GM21723 (cell line): ENCODE measurements at regions not wholly inside any gene's neighbourhood (a gene's known extent, or its start where the extent isn't known, plus 50 kb on each side); places are given as distances from the start of the nearest gene placed in this dataset.

Source experiments
- ATAC-seq: cut with Tn5 transposase; IDR thresholded peaks from one replicate; pipeline ENCODE4 v1.9.1; 2021; ENCODE audit warnings: mild to moderate bottlenecking, moderate library complexity; ENCODE audit not compliant: unreplicated experiment

- ATAC-seq: no peak
Measured at GRCh38 chr4:77305766-77306165, 148.8 kb downstream of the CCNG2 start.

DNA sequence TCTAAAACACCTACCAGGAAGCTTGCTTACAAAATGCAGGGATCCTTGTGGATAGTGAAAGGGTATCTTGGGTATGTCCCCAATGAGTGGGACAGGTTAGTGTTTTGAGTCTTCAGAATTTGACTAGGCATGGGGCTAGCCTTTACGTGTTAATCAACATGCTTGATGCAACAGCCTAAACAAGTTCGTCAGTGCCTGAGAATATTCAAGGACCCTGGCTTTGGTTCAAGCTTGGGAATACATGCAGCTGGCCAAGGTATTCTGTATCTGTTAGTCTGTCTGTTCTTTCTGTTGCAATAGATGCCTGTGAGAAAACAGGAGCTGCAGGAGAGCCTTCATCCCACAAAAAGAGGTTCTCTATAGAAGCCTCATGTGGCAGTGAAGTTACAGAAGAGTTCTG, 149.5 kb downstream of the CCNG2 start:
- no peak for ATAC-seq

DNA sequence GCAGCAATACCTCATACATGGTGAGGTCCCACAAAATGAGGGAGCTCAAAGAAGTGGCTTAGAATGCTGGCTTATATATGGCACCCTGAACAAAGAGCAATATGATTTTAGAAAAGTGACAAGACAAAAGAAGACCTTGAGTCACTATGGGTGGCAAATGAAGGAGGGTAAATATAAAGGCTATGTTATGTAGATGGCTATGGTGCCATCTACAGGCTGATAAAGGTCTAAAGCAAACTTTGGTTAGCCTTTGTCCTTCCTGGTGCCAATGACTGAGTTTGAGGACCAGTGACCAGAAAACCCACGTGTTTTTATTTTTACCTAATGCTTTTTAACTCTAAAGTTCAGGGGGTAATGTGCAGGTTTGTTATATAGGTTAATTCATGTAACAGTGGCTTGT, 151.8 kb downstream of the CCNG2 start:
- peak; percentile 60 for ATAC-seq

- ATAC-seq: no peak
Measured at GRCh38 chr4:77309496-77309895, 152.5 kb downstream of the CCNG2 start.

GRCh38 chr4:77310931-77311330, 153.9 kb downstream of the CCNG2 start:
- ATAC-seq: no peak

GRCh38 chr4:77314697-77315096, 157.7 kb downstream of the CCNG2 start:
- no peak for ATAC-seq

- no peak for ATAC-seq
Measured at GRCh38 chr4:77327151-77327550, 170.1 kb downstream of the CCNG2 start.

GRCh38 chr4:77332696-77333270, 175.8 kb downstream of the CCNG2 start:
- no peak for ATAC-seq

DNA sequence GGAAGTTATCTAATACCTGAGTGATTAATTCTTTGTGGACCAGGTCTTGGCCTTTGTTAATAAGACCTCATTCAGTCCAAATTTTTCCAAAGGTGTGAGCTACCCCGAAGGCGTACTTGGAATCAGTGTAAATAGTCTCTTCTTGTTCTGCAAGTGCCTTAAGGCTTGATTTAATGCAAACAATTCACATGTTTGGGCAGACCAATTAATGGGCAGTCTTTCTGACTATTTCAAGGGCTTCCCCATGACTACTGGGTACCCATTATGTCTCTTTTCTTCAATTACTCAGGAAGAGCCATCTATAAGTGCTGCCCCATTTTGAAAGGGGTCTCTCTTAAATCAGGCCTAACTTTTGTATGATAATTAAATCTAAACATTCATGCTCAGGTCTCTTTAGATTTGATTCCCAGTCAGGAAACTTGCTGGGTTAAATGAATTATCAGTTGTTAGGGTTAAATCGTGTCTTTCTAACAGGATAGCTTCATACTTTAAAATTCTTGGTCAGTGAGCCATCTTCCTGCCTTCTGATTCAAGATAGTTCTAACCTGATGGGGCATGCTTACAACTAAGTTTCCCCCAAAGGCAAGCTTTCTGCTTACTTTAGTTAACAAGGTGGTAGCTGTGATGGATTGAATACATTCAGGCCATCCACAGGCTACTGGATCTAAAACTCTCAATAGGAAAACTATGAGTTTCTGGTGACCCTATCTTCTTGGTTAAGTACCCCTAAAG, 179.6 kb downstream of the CCNG2 start:
- ATAC-seq: no peak

GRCh38 chr4:77342170-77342810, 185.3 kb downstream of the CCNG2 start:
- no peak for ATAC-seq

- no peak for ATAC-seq
Measured at GRCh38 chr4:77344001-77344400, 187.0 kb downstream of the CCNG2 start.

DNA sequence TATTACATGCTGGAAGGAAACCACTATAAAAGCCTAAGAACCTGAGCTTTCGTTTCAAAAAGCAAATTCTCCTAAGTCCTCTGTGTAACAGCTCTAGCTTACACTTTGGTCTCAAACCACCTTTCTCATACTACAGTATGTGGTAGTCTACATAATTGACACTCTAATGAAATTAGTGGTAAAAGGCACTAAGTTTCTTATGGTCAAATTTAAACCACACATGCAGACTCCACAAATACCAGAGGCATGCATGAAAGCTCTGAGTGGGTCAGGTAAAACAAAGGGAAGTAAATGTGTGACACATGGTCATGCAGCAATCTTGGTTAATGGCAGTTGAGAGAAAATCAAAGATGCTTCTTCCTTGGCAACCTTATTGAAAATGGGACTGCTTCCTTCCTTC, 187.8 kb downstream of the CCNG2 start:
- no peak for ATAC-seq

- no peak for ATAC-seq
Measured at GRCh38 chr4:77347351-77347966, 190.5 kb downstream of the CCNG2 start.

- no peak for ATAC-seq
Measured at GRCh38 chr4:77348815-77349214, 191.8 kb downstream of the CCNG2 start.

DNA sequence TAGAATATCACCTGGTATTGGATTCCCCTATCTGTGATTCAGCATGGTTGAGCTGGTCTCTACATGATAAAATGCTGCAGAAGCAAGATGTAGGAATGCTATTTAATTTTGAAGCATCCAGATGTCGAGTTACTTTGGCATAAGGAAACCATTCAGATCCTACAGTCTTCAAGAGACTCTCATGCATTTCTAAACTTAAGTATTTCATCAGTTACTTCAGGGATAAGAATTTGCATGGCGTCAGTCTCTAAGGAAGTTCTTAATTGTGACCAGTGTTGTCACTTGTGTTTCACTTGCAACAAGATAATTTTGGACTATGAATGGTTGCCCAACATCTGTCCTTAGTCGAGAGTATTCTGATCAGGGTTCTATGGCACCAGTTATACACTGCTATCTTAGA, 192.4 kb downstream of the CCNG2 start:
- no peak for ATAC-seq

DNA sequence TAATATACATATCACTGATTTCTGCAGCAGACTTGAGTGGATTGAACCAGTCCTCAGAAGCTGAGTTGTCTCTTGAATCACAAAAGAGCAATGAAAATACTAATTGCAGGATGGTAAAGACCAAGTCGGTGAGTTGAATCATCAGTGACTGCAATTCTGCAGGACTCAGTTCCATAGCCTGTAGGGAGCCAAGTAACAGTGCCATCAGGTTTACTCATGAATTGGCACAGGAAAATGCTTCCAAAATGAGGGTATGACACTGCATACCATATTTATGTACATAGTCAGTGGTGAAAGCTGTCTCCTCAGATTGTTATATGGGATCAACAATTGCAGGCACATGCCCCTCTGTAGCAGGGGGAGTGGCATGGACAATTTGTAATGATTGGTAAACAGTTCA, 192.8 kb downstream of the CCNG2 start:
- no peak for ATAC-seq

DNA sequence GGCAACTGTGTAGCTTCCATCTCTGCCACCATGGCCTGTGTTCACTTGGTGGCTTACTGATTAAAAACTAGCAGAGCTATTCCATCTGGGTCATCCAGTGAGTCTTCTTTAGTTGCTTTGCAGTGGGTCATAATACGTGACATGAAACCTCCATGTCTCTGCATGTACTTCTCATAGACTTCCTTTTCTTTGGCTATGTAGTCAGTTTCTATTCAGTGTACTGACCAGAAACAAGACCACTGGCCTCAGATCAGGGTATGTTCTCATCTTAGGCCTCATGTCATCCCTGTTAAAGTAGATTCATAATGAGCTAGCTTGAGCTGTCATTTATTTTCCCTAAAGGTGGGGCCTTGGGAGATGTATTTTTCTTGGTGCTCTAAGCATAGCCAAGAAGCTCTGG, 195.2 kb downstream of the CCNG2 start:
- no peak for ATAC-seq

- ATAC-seq: peak; percentile 71
Measured at GRCh38 chr4:77353724-77354315, 196.8 kb downstream of the CCNG2 start.

GRCh38 chr4:77354550-77354949, 197.5 kb downstream of the CCNG2 start:
- no peak for ATAC-seq

DNA sequence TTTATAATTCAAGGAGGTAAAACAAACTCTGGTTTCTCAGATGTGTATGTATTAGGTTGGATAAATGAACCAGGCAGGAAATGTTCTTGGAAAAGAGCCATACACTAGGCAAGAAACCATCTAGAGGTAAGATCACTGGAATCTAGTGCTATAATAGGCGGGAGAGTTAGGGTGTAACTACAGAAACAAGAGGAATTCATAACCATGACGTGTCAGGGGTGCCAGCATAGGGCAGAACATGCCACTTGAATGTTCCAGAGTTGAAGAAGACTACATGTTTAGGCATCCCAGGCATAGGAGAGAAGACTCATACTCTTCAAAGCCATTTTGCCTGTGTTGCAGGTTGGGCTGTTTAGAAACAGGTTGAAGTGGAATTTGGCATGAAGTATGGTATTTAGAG, 198.7 kb downstream of the CCNG2 start:
- no peak for ATAC-seq

- peak; percentile 50 for ATAC-seq
Measured at GRCh38 chr4:77358315-77358928, 201.4 kb downstream of the CCNG2 start.
